Islet precursor cell (in vitro differentiated cells): ENCODE measurements at regions not wholly inside any gene's neighbourhood (a gene's known extent, or its start where the extent isn't known, plus 50 kb on each side); places are given as distances from the start of the nearest gene placed in this dataset.

Source experiments
- DNase-seq: peaks from one replicate; pipeline ENCODE4 v3.0.0-alpha.2; 2018

- peak; percentile 27 for DNase-seq
These were observed 61.8 kb upstream of the ETS2 start for GRCh38 chr21:38743772-38744529.

GRCh38 chr21:38744861-38745260 is 60.9 kb upstream of the ETS2 start:
- DNase-seq: no peak

GRCh38 chr21:38747810-38748209 is 57.9 kb upstream of the ETS2 start:
- no peak for DNase-seq

GRCh38 chr21:38751379-38752050 is 54.2 kb upstream of the ETS2 start:
- DNase-seq: peak; percentile 58

GRCh38 chr21:38752051-38752505 is 53.7 kb upstream of the ETS2 start:
- DNase-seq: no peak

- DNase-seq: no peak
These were observed 52.6 kb upstream of the ETS2 start for GRCh38 chr21:38753114-38753513.

- DNase-seq: no peak
These were observed 52.2 kb upstream of the ETS2 start for GRCh38 chr21:38753557-38753971.
